ENCODE measurements at regions not wholly inside any gene's neighbourhood (a gene's known extent, or its start where the extent isn't known, plus 50 kb on each side); places are given as distances from the start of the nearest gene placed in this dataset.

GRCh38 chr6:132161283-132161682 is 210.1 kb upstream of the CCN2 start (continued):
- no peak for TF ChIP-seq EP300 (IDR thresholded peaks at IDR 0.05; ENCODE audit: borderline replicate concordance in 1 of 2, low read depth in 2 of 2, low read length in 2 of 2)
- TF ChIP-seq GABPA (IDR thresholded peaks at IDR 0.05; ENCODE audit: borderline replicate concordance, insufficient read depth, low read length): no peak
- TF ChIP-seq CTCF (IDR thresholded peaks at IDR 0.05; ENCODE audit: control extremely low read depth in 1 of 3, insufficient read depth in 1 of 3, low read depth in 1 of 3, low read length in 3 of 3): peak in 2 of 3 experiments; percentile 73 to 79; a peak in 3 of 4 replicates
- 0 out of 2 replicates have a peak, but pooled peaks have one; percentile 20 for TF ChIP-seq CEBPB (IDR thresholded peaks at IDR 0.05; ENCODE audit: low read depth, low read length)
- no peak for TF ChIP-seq TAF1 (IDR thresholded peaks at IDR 0.05; ENCODE audit: low read depth, low read length)
- TF ChIP-seq CHD1 (IDR thresholded peaks at IDR 0.05; ENCODE audit: low read depth, low read length): no peak

All from H1 (cell line).